Gastrocnemius medialis (tissue), 4 donors: ENCODE measurements at regions not wholly inside any gene's neighbourhood (a gene's known extent, or its start where the extent isn't known, plus 50 kb on each side); places are given as distances from the start of the nearest gene placed in this dataset.

ENCODE experiments used
- ATAC-seq, 2 donors: fragments of 150-250 bp; one replicate each; pipeline ENCODE4 v1.9.1; 2016
- DNase-seq, 2 donors: peaks; one replicate each; pipeline ENCODE4 v3.0.0-alpha.2; 2019
- H3K27ac ChIP-seq, 4 donors: fragments of 200-600 bp; sonication (generic); 1 replicate in 1 of 4; 2 replicates in 3 of 4; pipeline ENCODE4 v1.5.1; 2016 to 2018; ENCODE audit warnings: mild to moderate bottlenecking in 2 of 4, moderate library complexity in 1 of 4
- H3K27me3 ChIP-seq, 3 donors: fragments of 200-600 bp; sonication (generic) in 2 of 3; 1 replicate in 1 of 3; 2 replicates in 2 of 3; pipeline versions ENCODE4 v1.5.1 to v1.6.0; 2016 to 2019; ENCODE audit warnings: mild to moderate bottlenecking in 1 of 3, moderate library complexity in 1 of 3
- H3K36me3 ChIP-seq, 2 donors: fragments of 200-600 bp; sonication (generic) in 1 of 2; one replicate each; pipeline ENCODE4 v1.5.1; 2017 to 2018
- H3K4me1 ChIP-seq, 2 donors: fragments of 200-600 bp; sonication (generic) in 1 of 2; one replicate each; pipeline ENCODE4 v1.5.1; 2016 to 2017; ENCODE audit warnings: mild to moderate bottlenecking in 2 of 2
- H3K4me3 ChIP-seq, 4 donors: fragments of 200-600 bp; sonication (generic) in 3 of 4; 1 replicate in 1 of 4; 2 replicates in 3 of 4; pipeline ENCODE4 v1.5.1; 2016 to 2019; ENCODE audit warnings: mild to moderate bottlenecking in 2 of 4
- H3K9me3 ChIP-seq, 3 donors: fragments of 200-600 bp; sonication (generic) in 2 of 3; 1 replicate in 1 of 3; 2 replicates in 2 of 3; pipeline ENCODE4 v1.5.1; 2016 to 2019
- CTCF ChIP-seq, 5 experiments: fragments of 450-650 bp in 3 of 5; fragments of 200-600 bp in 2 of 5; sonication (generic) in 2 of 5; IDR thresholded peaks in 4 of 5; conservative IDR thresholded peaks in 1 of 5; 1 replicate in 4 of 5; 2 replicates in 1 of 5; pipeline ENCODE4 v1.5.1; 2016 to 2019; ENCODE audit warnings: antibody characterized with exemption in 5 of 5, mild to moderate bottlenecking in 3 of 5, moderate library complexity in 3 of 5
- POLR2A ChIP-seq, 2 donors: fragments of 450-650 bp; IDR thresholded peaks; one replicate each; pipeline ENCODE4 v1.6.1; 2017; ENCODE audit warnings: antibody characterized with exemption in 2 of 2, mild to moderate bottlenecking in 2 of 2, moderate library complexity in 2 of 2
- in situ Hi-C, 4 donors: fragments of 200-750 bp; cut with MboI; loops; one replicate each; pipeline versions ENCODE4 v1.15.0 to v1.8.0; 2017; ENCODE audit warnings: low sequenced_read_pairs in 4 of 4
- intact Hi-C: fragments of 100-400 bp; cut with DNase I; formaldehyde crosslinking; loops from one replicate; pipeline ENCODE4 v1.15.1; 2023; ENCODE audit warnings: low total_unique reads

- TF ChIP-seq CTCF (IDR thresholded peaks at IDR 0.05 in 4 of 5, conservative IDR thresholded peaks at IDR 0.05 in 1 of 5) (no peak), POLR2A (IDR thresholded peaks at IDR 0.05) (no peak)
- ATAC-seq (no peak), DNase-seq (no peak)
Measured at GRCh38 chr10:61110188-61110844, 166.3 kb upstream of the RHOBTB1 start.

GRCh38 chr10:61108915-61109314, 164.9 kb upstream of the RHOBTB1 start:
- intact Hi-C loops, result no loop called here
- in situ Hi-C loops, result no loop called here
- H3K4me3 ChIP-seq, result no peak overlapping the region
- TF ChIP-seq CTCF (IDR thresholded peaks at IDR 0.05 in 4 of 5, conservative IDR thresholded peaks at IDR 0.05 in 1 of 5) (no peak), POLR2A (IDR thresholded peaks at IDR 0.05) (no peak)
- H3K4me1 ChIP-seq, result no peaks in the 10 kb centered on the region
- no peak overlapping the region for H3K27ac ChIP-seq
- no peaks in the 10 kb centered on the region for H3K36me3 ChIP-seq
- no peaks in the 10 kb centered on the region for H3K27me3 ChIP-seq
- DNase-seq, result no peak
- ATAC-seq, result no peak
- no peaks in the 10 kb centered on the region for H3K9me3 ChIP-seq

More at GRCh38 chr10:61110188-61110844, 166.3 kb upstream of the RHOBTB1 start:
- in situ Hi-C loops, result no loop called here
- Histone ChIP-seq H3K4me3 (no peak overlapping the region), H3K4me1 (no peaks in the 10 kb centered on the region), H3K36me3 (no peaks in the 10 kb centered on the region), H3K9me3 (no peaks in the 10 kb centered on the region), H3K27me3 (no peaks in the 10 kb centered on the region), H3K27ac (no peak overlapping the region)
- intact Hi-C loops, result no loop called here

GRCh38 chr10:61100887-61101286, 156.9 kb upstream of the RHOBTB1 start:
- H3K9me3 ChIP-seq, result no peaks in the 10 kb centered on the region
- no peak overlapping the region for H3K4me3 ChIP-seq
- no peak overlapping the region for H3K27ac ChIP-seq
- no peak for TF ChIP-seq POLR2A (IDR thresholded peaks at IDR 0.05)
- TF ChIP-seq CTCF (IDR thresholded peaks at IDR 0.05 in 4 of 5, conservative IDR thresholded peaks at IDR 0.05 in 1 of 5), result no peak
- in situ Hi-C loops, result no loop called here
- H3K4me1 ChIP-seq, result no peaks in the 10 kb centered on the region
- DNase-seq (no peak), ATAC-seq (no peak)
- no peaks in the 10 kb centered on the region for H3K36me3 ChIP-seq
- intact Hi-C loops, result no loop called here
- no peaks in the 10 kb centered on the region for H3K27me3 ChIP-seq

GRCh38 chr10:61099756-61100155, 155.8 kb upstream of the RHOBTB1 start:
- TF ChIP-seq CTCF (IDR thresholded peaks at IDR 0.05 in 4 of 5, conservative IDR thresholded peaks at IDR 0.05 in 1 of 5) (no peak), POLR2A (IDR thresholded peaks at IDR 0.05) (no peak)
- no peak overlapping the region for H3K27ac ChIP-seq
- no peak for DNase-seq
- ATAC-seq, result no peak
- H3K27me3 ChIP-seq, result no peaks in the 10 kb centered on the region
- H3K4me3 ChIP-seq, result no peak overlapping the region
- intact Hi-C loops (no loop called here), in situ Hi-C loops (no loop called here)
- no peaks in the 10 kb centered on the region for H3K36me3 ChIP-seq
- no peaks in the 10 kb centered on the region for H3K4me1 ChIP-seq
- no peaks in the 10 kb centered on the region for H3K9me3 ChIP-seq

GRCh38 chr10:61098966-61099365, 155.0 kb upstream of the RHOBTB1 start:
- Histone ChIP-seq H3K9me3 (no peaks in the 10 kb centered on the region), H3K36me3 (no peaks in the 10 kb centered on the region), H3K27me3 (no peaks in the 10 kb centered on the region), H3K4me3 (no peak overlapping the region), H3K27ac (no peak overlapping the region), H3K4me1 (no peaks in the 10 kb centered on the region)
- intact Hi-C loops (no loop called here), in situ Hi-C loops (no loop called here)
- no peak for DNase-seq
- TF ChIP-seq CTCF (IDR thresholded peaks at IDR 0.05 in 4 of 5, conservative IDR thresholded peaks at IDR 0.05 in 1 of 5), result no peak
- TF ChIP-seq POLR2A (IDR thresholded peaks at IDR 0.05), result no peak
- ATAC-seq, result no peak
